Stomach (tissue), 4 donors: ENCODE measurements at regions not wholly inside any gene's neighbourhood (a gene's known extent, or its start where the extent isn't known, plus 50 kb on each side); places are given as distances from the start of the nearest gene placed in this dataset.

Source experiments
- CTCF ChIP-seq, 7 experiments: fragments of 450-650 bp in 4 of 7; fragments of 200-600 bp in 3 of 7; sonication (generic) in 3 of 7; IDR thresholded peaks; one replicate each; pipeline ENCODE4 v1.5.1; 2016 to 2019; ENCODE audit warnings: antibody characterized with exemption in 7 of 7, control low read depth in 2 of 7, mild to moderate bottlenecking in 1 of 7
- EP300 ChIP-seq: sonication (generic); formaldehyde crosslinking; IDR thresholded peaks from one replicate; pipeline ENCODE4 v1.6.1; 2017; ENCODE audit warnings: antibody characterized with exemption
- POLR2A ChIP-seq, 4 donors: fragments of 450-650 bp; IDR thresholded peaks; one replicate each; pipeline ENCODE4 v1.6.1; 2016; ENCODE audit warnings: antibody characterized with exemption in 4 of 4, control low read depth in 2 of 4, mild to moderate bottlenecking in 1 of 4, moderate library complexity in 1 of 4
- POLR2AphosphoS5 ChIP-seq, 3 donors: sonication (generic); formaldehyde crosslinking; IDR thresholded peaks; one replicate each; pipeline ENCODE4 v1.6.1; 2016; ENCODE audit warnings: antibody characterized with exemption in 3 of 3

GRCh38 chr6:164200071-164200470 is 785.6 kb downstream of the QKI start:
- TF ChIP-seq CTCF (IDR thresholded peaks at IDR 0.05): no peak
- no peak for TF ChIP-seq POLR2A (IDR thresholded peaks at IDR 0.05)
- TF ChIP-seq EP300: no peak
- TF ChIP-seq POLR2AphosphoS5 (IDR thresholded peaks at IDR 0.05): no peak
